CD4-positive, CD25-positive, alpha-beta regulatory T cell (primary cell): ENCODE measurements at regions not wholly inside any gene's neighbourhood (a gene's known extent, or its start where the extent isn't known, plus 50 kb on each side); places are given as distances from the start of the nearest gene placed in this dataset.
"Not testable (repeated sequence)": the region's sequence is repeated elsewhere in the genome, so short reads cannot be mapped to it uniquely, and the experiment has no call there.

Source experiments
- ATAC-seq, 2 donors: fragments of 150-1000 bp; cut with Tn5 transposase; one replicate each; pipeline ENCODE4 v1.10.0; 2021; ENCODE audit warnings: low read depth in 2 of 2, moderate number of reproducible peaks in 2 of 2, moderate library complexity in 1 of 2
- DNase-seq, 3 donors: peaks; one replicate each; pipeline versions ENCODE4 v3.0.0 to v3.0.0-alpha.2; 2012 to 2022; ENCODE audit warnings: mixed read lengths in 1 of 3
- H3K27ac ChIP-seq: one replicate; pipeline ENCODE4 v1.7.0; 2013; ENCODE audit warnings: mild to moderate bottlenecking, low read length; ENCODE audit not compliant: insufficient read depth, poor library complexity, severe bottlenecking
- H3K27me3 ChIP-seq: one replicate; pipeline ENCODE4 v1.7.0; 2013; ENCODE audit warnings: low read length; ENCODE audit not compliant: control insufficient read depth, insufficient read depth
- H3K36me3 ChIP-seq: one replicate; pipeline ENCODE4 v1.7.0; 2013; ENCODE audit warnings: mild to moderate bottlenecking, low read length, moderate library complexity; ENCODE audit not compliant: control insufficient read depth, insufficient read depth
- H3K4me1 ChIP-seq: 2 replicates; pipeline ENCODE4 v1.7.0; 2013; ENCODE audit warnings: mild to moderate bottlenecking, low read length; ENCODE audit not compliant: insufficient read depth, control insufficient read depth, poor library complexity, severe bottlenecking
- H3K4me3 ChIP-seq: one replicate; pipeline ENCODE4 v1.7.0; 2013; ENCODE audit warnings: low read depth, mild to moderate bottlenecking, low read length, moderate library complexity
- H3K9me3 ChIP-seq, 2 experiments: 1 replicate in 1 of 2; 2 replicates in 1 of 2; pipeline ENCODE4 v1.7.0; 2013; ENCODE audit warnings: low read length in 2 of 2, mild to moderate bottlenecking in 1 of 2, moderate library complexity in 1 of 2; ENCODE audit not compliant: control insufficient read depth in 2 of 2
- H3K27ac Mint-ChIP-seq, 3 donors: one replicate each; pipeline ENCODE4 v1.8.0; 2020 to 2022; ENCODE audit warnings: mild to moderate bottlenecking in 3 of 3, mixed read lengths in 3 of 3, moderate library complexity in 2 of 3
- H3K27me3 Mint-ChIP-seq: one replicate; pipeline ENCODE4 v1.8.0; 2022; ENCODE audit warnings: mild to moderate bottlenecking, mixed read lengths
- H3K36me3 Mint-ChIP-seq: one replicate; pipeline ENCODE4 v1.8.0; 2020; ENCODE audit warnings: mixed read lengths
- H3K4me1 Mint-ChIP-seq, 4 donors: one replicate each; pipeline ENCODE4 v1.8.0; 2020 to 2022; ENCODE audit warnings: mixed read lengths in 4 of 4, mild to moderate bottlenecking in 1 of 4
- H3K4me3 Mint-ChIP-seq, 4 donors: one replicate each; pipeline ENCODE4 v1.8.0; 2020 to 2022; ENCODE audit warnings: mild to moderate bottlenecking in 4 of 4, mixed read lengths in 4 of 4, moderate library complexity in 3 of 4
- H3K9me3 Mint-ChIP-seq, 7 donors: one replicate each; pipeline ENCODE4 v1.8.0; 2020 to 2022; ENCODE audit warnings: mixed read lengths in 7 of 7, mild to moderate bottlenecking in 3 of 7, moderate library complexity in 2 of 7

GRCh38 chr6:103819509-103819908 lies 1040.2 kb downstream of the HACE1 start:
- Mint-ChIP-seq H3K36me3 (no peaks in the 10 kb centered on the region), H3K9me3 (peaks cover 1 to 9% (median 7%) of the 10 kb centered on the region in 7 donors), H3K4me3 (no peak overlapping the region), H3K4me1 (no peaks in the 10 kb centered on the region), H3K27ac (no peak overlapping the region), H3K27me3 (no peaks in the 10 kb centered on the region)
- no peaks in the 10 kb centered on the region for H3K4me1 ChIP-seq
- H3K36me3 ChIP-seq, result no peaks in the 10 kb centered on the region
- H3K27me3 ChIP-seq, result no peaks in the 10 kb centered on the region
- ATAC-seq (no peak), DNase-seq (no peak)
- no peak overlapping the region for H3K27ac ChIP-seq
- peaks cover 0 to 6% of the 10 kb centered on the region in 2 experiments for H3K9me3 ChIP-seq
- H3K4me3 ChIP-seq, result no peak overlapping the region

GRCh38 chr6:103812970-103813369 lies 1046.7 kb downstream of the HACE1 start:
- no peak for ATAC-seq
- H3K27ac Mint-ChIP-seq, result no peak overlapping the region
- no peaks in the 10 kb centered on the region for H3K36me3 Mint-ChIP-seq
- H3K4me3 Mint-ChIP-seq, result no peak overlapping the region
- Histone ChIP-seq H3K36me3 (no peaks in the 10 kb centered on the region), H3K27ac (no peak overlapping the region), H3K9me3 (no peaks in the 10 kb centered on the region), H3K4me3 (no peak overlapping the region), H3K4me1 (no peaks in the 10 kb centered on the region), H3K27me3 (no peaks in the 10 kb centered on the region)
- H3K4me1 Mint-ChIP-seq, result no peaks in the 10 kb centered on the region
- H3K27me3 Mint-ChIP-seq, result no peaks in the 10 kb centered on the region
- DNase-seq, result no peak
- peaks cover 0 to 7% (median 4%) of the 10 kb centered on the region in 7 donors for H3K9me3 Mint-ChIP-seq

- H3K4me3 Mint-ChIP-seq, H3K27me3 ChIP-seq, H3K9me3 Mint-ChIP-seq, ATAC-seq, H3K27ac Mint-ChIP-seq, H3K36me3 Mint-ChIP-seq, DNase-seq, H3K4me3 ChIP-seq, H3K27ac ChIP-seq, H3K27me3 Mint-ChIP-seq, H3K4me1 ChIP-seq, H3K36me3 ChIP-seq, H3K9me3 ChIP-seq, H3K4me1 Mint-ChIP-seq: not testable (repeated sequence)
Observed at GRCh38 chr6:103801901-103802479, 1057.7 kb downstream of the HACE1 start.

GRCh38 chr6:103799971-103800670 lies 1059.6 kb downstream of the HACE1 start:
- H3K4me3 Mint-ChIP-seq, result no peak overlapping the region
- H3K36me3 ChIP-seq, result no peaks in the 10 kb centered on the region
- no peak overlapping the region for H3K4me3 ChIP-seq
- no peaks in the 10 kb centered on the region for H3K4me1 ChIP-seq
- no peak for DNase-seq
- no peaks in the 10 kb centered on the region for H3K36me3 Mint-ChIP-seq
- no peak overlapping the region for H3K27ac Mint-ChIP-seq
- no peaks in the 10 kb centered on the region for H3K9me3 ChIP-seq
- no peaks in the 10 kb centered on the region for H3K27me3 ChIP-seq
- H3K4me1 Mint-ChIP-seq, result no peaks in the 10 kb centered on the region
- peaks cover 0 to 10% (median 2%) of the 10 kb centered on the region in 7 donors for H3K9me3 Mint-ChIP-seq
- no peak overlapping the region for H3K27ac ChIP-seq
- no peak for ATAC-seq
- H3K27me3 Mint-ChIP-seq, result no peaks in the 10 kb centered on the region

GRCh38 chr6:103798166-103798565 lies 1061.6 kb downstream of the HACE1 start:
- Histone ChIP-seq H3K27me3 (no peaks in the 10 kb centered on the region), H3K4me3 (no peak overlapping the region), H3K36me3 (no peaks in the 10 kb centered on the region), H3K9me3 (no peaks in the 10 kb centered on the region), H3K4me1 (no peaks in the 10 kb centered on the region), H3K27ac (no peak overlapping the region)
- ATAC-seq (no peak), DNase-seq (no peak)
- Mint-ChIP-seq H3K36me3 (no peaks in the 10 kb centered on the region), H3K27ac (no peak overlapping the region), H3K4me1 (no peaks in the 10 kb centered on the region), H3K9me3 (peaks cover 0 to 10% (median 2%) of the 10 kb centered on the region in 7 donors), H3K4me3 (no peak overlapping the region), H3K27me3 (no peaks in the 10 kb centered on the region)

GRCh38 chr6:103797738-103798137 lies 1062.0 kb downstream of the HACE1 start:
- Histone ChIP-seq H3K36me3 (no peaks in the 10 kb centered on the region), H3K27me3 (no peaks in the 10 kb centered on the region), H3K27ac (no peak overlapping the region), H3K4me1 (no peaks in the 10 kb centered on the region), H3K9me3 (no peaks in the 10 kb centered on the region), H3K4me3 (no peak overlapping the region)
- Mint-ChIP-seq H3K36me3 (no peaks in the 10 kb centered on the region), H3K4me3 (no peak overlapping the region), H3K4me1 (no peaks in the 10 kb centered on the region), H3K27me3 (no peaks in the 10 kb centered on the region), H3K27ac (no peak overlapping the region), H3K9me3 (peaks cover 0 to 10% (median 2%) of the 10 kb centered on the region in 7 donors)
- ATAC-seq, result no peak
- no peak for DNase-seq

- H3K36me3 ChIP-seq, result no peaks in the 10 kb centered on the region
- H3K27ac Mint-ChIP-seq, result no peak overlapping the region
- no peaks in the 10 kb centered on the region for H3K4me1 ChIP-seq
- no peak for ATAC-seq
- H3K27me3 Mint-ChIP-seq, result no peaks in the 10 kb centered on the region
- no peaks in the 10 kb centered on the region for H3K36me3 Mint-ChIP-seq
- H3K4me3 ChIP-seq, result no peak overlapping the region
- DNase-seq, result no peak
- peaks cover 0 to 20% (median 6%) of the 10 kb centered on the region in 7 donors for H3K9me3 Mint-ChIP-seq
- no peak overlapping the region for H3K4me3 Mint-ChIP-seq
- no peaks in the 10 kb centered on the region for H3K4me1 Mint-ChIP-seq
- no peaks in the 10 kb centered on the region for H3K9me3 ChIP-seq
- H3K27ac ChIP-seq, result no peak overlapping the region
- H3K27me3 ChIP-seq, result no peaks in the 10 kb centered on the region
Observed at GRCh38 chr6:103791458-103791857, 1068.3 kb downstream of the HACE1 start.

GRCh38 chr6:103784117-103784516 lies 1075.6 kb downstream of the HACE1 start:
- no peaks in the 10 kb centered on the region for H3K9me3 ChIP-seq
- H3K27ac Mint-ChIP-seq, result no peak overlapping the region
- no peak overlapping the region for H3K27ac ChIP-seq
- no peaks in the 10 kb centered on the region for H3K36me3 Mint-ChIP-seq
- H3K4me3 ChIP-seq, result no peak overlapping the region
- H3K4me1 ChIP-seq, result no peaks in the 10 kb centered on the region
- H3K4me3 Mint-ChIP-seq, result no peak overlapping the region
- no peaks in the 10 kb centered on the region for H3K36me3 ChIP-seq
- DNase-seq, result no peak
- H3K9me3 Mint-ChIP-seq, result peaks cover 0 to 9% (median 0%) of the 10 kb centered on the region in 7 donors
- no peaks in the 10 kb centered on the region for H3K27me3 ChIP-seq
- H3K4me1 Mint-ChIP-seq, result no peaks in the 10 kb centered on the region
- no peaks in the 10 kb centered on the region for H3K27me3 Mint-ChIP-seq
- no peak for ATAC-seq
